ENCODE measurements at regions not wholly inside any gene's neighbourhood (a gene's known extent, or its start where the extent isn't known, plus 50 kb on each side); places are given as distances from the start of the nearest gene placed in this dataset.

DNA sequence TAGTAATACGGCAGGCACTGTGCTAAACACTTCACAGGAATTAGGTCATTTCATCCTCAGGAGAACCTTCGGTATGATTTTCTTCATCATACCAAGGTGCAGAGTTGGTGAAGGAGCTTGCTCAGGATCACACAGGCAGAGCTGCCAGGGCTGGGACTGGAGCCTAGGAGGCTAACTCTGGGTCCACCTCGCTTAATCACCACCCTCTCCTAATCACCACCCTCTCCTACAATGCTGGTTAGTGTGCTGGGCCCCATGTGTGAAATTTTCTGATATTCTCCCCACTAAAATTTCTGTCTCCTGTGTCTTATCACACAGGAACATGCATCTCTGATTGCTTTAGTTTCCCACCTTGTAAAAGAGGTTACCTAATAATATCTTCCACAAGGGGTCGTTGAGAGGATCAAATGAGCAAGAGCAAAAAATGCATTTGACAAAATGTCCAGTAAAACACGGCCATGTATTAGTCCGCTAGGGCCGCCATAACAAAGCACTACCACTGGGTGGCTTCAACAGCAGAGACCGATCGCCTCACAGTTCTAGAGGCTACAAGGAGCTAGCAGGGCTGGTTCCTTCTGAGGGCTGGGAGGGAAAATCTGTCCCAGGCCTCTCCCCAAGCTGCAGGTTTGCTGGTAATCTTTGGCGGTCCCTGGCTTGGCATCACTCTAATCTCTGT, 128.2 kb upstream of the NFIB start:
- in situ Hi-C loops (cut with MboI; ENCODE audit: low sequenced_read_pairs): loop anchor here (25.0 kb wide), 2 partner anchors 1030 to 1405 kb away; no protein-coding TSS in a partner anchor

DNA sequence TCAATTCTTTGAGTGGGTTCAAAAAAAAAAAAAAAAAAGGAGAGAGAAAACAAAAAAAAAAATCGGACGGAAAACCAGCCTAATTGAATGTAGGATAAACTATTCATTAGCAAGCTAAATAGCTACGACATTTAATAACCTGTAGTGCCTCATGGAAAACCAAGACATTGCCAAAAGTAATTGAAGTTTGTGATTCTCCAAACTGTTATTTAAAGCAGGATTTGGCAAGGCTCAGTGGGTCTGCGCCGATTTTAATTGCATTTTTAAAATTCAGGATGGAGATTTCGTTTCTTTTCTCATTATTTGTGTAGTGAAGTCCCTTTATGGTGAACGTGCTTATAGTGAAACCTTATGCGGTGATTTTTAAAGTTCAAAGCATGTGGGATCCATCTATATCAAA, 127.2 kb upstream of the NFIB start:
- Histone ChIP-seq H3K4me1 (peaks cover 8% of the 10 kb centered on the region), H3K9me3 (no peaks in the 10 kb centered on the region), H3K36me3 (replicated peaks) (no peaks in the 10 kb centered on the region), H3K27me3 (ENCODE audit: low read depth) (no peaks in the 10 kb centered on the region), H3K4me3 (no peak overlapping the region)
- in situ Hi-C loops (cut with MboI; ENCODE audit: low sequenced_read_pairs): loop anchor here (25.0 kb wide), 2 partner anchors 1029 to 1404 kb away; no protein-coding TSS in a partner anchor
- DNase-seq (ENCODE audit: low spot score in 2 of 2): no peak

More for the DNA sequence above, 128.2 kb upstream of the NFIB start:
- H3K4me3 ChIP-seq: no peak overlapping the region
- no peaks in the 10 kb centered on the region for H3K27me3 ChIP-seq (ENCODE audit: low read depth)
- H3K9me3 ChIP-seq: no peaks in the 10 kb centered on the region
- H3K4me1 ChIP-seq: peaks cover 8% of the 10 kb centered on the region
- no peaks in the 10 kb centered on the region for H3K36me3 ChIP-seq (replicated peaks)
- peak; percentile 33 to 65 for DNase-seq (ENCODE audit: low spot score in 2 of 2)

DNA sequence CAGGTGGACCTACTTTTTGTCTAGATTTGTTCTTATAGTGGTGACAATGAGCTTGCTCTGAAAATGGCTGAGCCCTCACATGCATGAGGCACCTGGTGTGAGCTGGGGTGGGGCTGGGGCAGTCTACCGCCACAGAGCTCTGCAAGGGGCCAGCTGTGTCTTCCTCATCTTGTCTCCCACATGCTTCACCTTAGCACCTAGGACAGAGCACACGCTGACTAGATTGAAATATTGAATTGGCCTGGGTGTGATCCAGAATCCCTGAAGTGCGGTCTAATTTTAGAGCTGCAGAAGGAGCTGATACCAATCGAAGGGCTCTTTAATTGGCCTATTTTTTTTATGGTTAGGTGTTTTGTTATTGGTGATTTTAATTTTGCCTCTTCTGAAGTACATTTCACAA, 126.1 kb upstream of the NFIB start:
- peaks cover 8% of the 10 kb centered on the region for H3K4me1 ChIP-seq
- H3K4me3 ChIP-seq: no peak overlapping the region
- no peaks in the 10 kb centered on the region for H3K9me3 ChIP-seq
- DNase-seq (ENCODE audit: low spot score in 2 of 2): no peak
- in situ Hi-C loops (cut with MboI; ENCODE audit: low sequenced_read_pairs): loop anchor here (25.0 kb wide), 2 partner anchors 1028 to 1403 kb away; no protein-coding TSS in a partner anchor
- no peaks in the 10 kb centered on the region for H3K36me3 ChIP-seq (replicated peaks)
- H3K27me3 ChIP-seq (ENCODE audit: low read depth): no peaks in the 10 kb centered on the region

DNA sequence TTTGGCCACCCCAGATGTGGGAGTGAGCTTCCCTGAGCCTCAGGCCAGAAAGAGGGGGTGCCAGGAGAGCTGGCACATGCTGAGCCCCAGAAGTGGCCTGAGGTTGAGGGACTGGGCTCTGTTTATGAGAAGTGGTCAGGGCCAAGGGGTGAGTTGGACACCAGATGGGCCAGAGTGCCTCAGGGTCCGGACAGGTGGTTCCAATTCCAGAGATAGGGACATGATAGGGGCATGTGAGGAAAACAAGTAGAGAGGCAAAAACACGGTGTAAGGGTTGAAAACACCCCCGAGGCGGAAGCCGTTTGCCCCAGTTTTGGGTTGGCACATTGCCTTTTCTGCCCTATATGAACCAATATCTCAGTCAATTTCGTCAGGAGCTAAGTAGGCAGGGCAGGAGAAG, 125.6 kb upstream of the NFIB start:
- H3K27me3 ChIP-seq (ENCODE audit: low read depth): no peaks in the 10 kb centered on the region
- no peaks in the 10 kb centered on the region for H3K9me3 ChIP-seq
- peaks cover 8% of the 10 kb centered on the region for H3K4me1 ChIP-seq
- H3K36me3 ChIP-seq (replicated peaks): no peaks in the 10 kb centered on the region
- in situ Hi-C loops (cut with MboI; ENCODE audit: low sequenced_read_pairs): loop anchor here (25.0 kb wide), 2 partner anchors 1027 to 1402 kb away; no protein-coding TSS in a partner anchor
- no peak overlapping the region for H3K4me3 ChIP-seq
- DNase-seq (ENCODE audit: low spot score in 2 of 2): no peak

DNA sequence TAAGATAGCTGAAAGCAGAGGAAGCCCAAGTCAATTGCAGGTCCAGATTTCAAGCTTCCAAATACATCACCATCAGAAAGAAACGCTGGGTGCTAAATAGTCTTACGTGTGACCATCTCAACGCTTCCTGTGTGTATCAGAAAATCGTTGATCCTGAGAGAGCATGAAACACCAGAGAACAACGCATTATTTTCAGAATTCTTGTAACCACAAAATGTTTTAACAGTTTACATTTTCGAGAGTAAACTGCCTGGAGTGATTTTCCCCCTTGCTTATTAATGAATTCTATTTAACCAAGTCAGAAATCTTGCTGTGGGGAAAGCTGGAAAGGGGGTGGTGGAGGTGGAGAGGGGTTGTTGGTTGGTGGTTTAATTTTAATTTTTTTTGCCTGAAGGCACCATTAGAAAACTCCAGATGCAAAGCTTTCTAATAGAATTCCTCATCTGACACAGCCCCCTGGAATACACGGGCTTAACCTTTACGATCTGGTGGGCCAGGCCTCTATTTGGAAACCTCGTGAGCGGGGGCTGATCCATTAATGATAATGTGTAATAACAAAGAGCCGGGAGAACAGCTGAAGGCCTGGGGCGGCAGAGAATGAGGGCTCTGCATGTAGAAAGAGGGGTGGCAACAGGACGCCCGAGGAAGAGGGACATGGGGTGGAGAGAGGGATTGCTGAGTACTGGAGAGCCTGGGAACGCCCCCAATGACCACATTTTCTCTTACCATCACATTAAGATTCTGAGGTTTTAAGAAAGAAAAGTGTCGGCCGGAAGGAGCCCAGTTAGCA, 124.5 kb upstream of the NFIB start:
- Histone ChIP-seq H3K36me3 (replicated peaks) (no peaks in the 10 kb centered on the region), H3K4me1 (peaks cover 11% of the 10 kb centered on the region), H3K9me3 (no peaks in the 10 kb centered on the region), H3K27me3 (ENCODE audit: low read depth) (no peaks in the 10 kb centered on the region), H3K4me3 (no peak overlapping the region)
- no peak for DNase-seq (ENCODE audit: low spot score in 2 of 2)
- in situ Hi-C loops (cut with MboI; ENCODE audit: low sequenced_read_pairs): loop anchor here (25.0 kb wide), 2 partner anchors 1026 to 1401 kb away; no protein-coding TSS in a partner anchor

DNA sequence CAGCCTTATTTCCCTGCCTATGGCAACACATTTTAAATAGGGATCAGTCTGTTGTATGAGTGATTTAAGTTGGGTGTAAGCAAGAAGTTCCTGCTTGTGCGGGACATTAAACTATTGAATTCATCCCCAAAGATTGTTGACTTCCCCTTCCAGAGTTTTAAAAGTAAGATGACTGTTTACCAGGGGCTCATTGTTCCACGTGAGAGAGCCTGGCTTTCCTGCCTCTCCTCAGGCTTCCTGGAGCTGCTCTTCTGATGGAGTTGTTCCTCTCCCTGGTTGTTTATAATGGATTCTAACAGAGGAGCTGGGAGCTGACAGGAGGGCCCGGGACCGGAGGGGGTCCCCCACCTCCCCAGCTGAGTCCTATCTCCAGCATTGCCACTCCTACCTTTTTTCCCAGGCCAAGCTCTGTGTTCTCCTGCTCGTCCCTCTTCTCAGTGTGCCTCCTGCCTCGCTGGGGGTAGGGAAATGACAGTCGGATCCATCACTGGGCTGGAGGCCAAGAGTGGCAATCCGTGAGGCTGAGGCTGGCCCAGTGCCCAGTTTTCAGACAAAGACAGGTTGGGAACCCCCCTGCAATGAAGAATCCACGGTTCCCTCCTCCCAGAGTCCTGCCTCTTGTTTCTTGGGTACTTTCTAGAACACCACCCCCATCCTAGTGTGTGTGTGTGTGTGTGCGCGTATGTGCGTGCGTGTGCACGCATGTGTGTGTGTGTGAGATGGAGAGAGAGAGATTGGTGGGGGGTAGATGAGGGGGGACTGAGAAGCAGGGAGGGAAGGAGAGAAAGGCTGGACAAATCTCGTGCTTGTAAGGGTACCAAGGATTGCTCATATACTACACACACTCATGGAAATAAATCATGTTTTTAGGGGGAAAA, 123.7 kb upstream of the NFIB start:
- in situ Hi-C loops (cut with MboI; ENCODE audit: low sequenced_read_pairs): loop anchor here (25.0 kb wide), 2 partner anchors 1025 to 1400 kb away; no protein-coding TSS in a partner anchor
- Histone ChIP-seq H3K27me3 (ENCODE audit: low read depth) (no peaks in the 10 kb centered on the region), H3K4me1 (peaks cover 13% of the 10 kb centered on the region), H3K4me3 (no peak overlapping the region), H3K9me3 (no peaks in the 10 kb centered on the region), H3K36me3 (replicated peaks) (no peaks in the 10 kb centered on the region)
- DNase-seq (ENCODE audit: low spot score in 2 of 2): peak in 1 of 2 experiments; percentile 48

DNA sequence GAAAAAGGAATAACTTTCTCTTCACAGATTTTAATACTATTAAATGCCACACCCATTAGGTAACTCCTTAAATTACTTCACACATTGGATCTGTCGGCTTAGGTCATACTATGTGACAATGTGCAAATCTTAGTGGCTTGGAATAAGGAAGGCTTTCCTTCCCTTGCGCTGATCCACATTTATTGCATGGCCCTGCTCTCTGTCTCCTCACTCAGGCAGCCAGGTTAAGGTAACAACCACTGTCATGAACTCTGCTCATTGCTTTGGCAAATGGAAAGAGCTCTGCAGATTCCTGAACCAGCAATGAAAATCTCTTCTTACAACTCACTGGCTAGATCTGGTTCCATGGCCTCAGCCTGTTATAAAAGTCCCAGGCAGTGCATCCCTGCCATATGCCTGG, 121.9 kb upstream of the NFIB start:
- Histone ChIP-seq H3K4me3 (no peak overlapping the region), H3K4me1 (peaks cover 13% of the 10 kb centered on the region), H3K36me3 (replicated peaks) (no peaks in the 10 kb centered on the region), H3K27me3 (ENCODE audit: low read depth) (no peaks in the 10 kb centered on the region), H3K9me3 (no peaks in the 10 kb centered on the region)
- in situ Hi-C loops (cut with MboI; ENCODE audit: low sequenced_read_pairs): loop anchor here (25.0 kb wide), 2 partner anchors 1024 to 1399 kb away; no protein-coding TSS in a partner anchor
- no peak for DNase-seq (ENCODE audit: low spot score in 2 of 2)

DNA sequence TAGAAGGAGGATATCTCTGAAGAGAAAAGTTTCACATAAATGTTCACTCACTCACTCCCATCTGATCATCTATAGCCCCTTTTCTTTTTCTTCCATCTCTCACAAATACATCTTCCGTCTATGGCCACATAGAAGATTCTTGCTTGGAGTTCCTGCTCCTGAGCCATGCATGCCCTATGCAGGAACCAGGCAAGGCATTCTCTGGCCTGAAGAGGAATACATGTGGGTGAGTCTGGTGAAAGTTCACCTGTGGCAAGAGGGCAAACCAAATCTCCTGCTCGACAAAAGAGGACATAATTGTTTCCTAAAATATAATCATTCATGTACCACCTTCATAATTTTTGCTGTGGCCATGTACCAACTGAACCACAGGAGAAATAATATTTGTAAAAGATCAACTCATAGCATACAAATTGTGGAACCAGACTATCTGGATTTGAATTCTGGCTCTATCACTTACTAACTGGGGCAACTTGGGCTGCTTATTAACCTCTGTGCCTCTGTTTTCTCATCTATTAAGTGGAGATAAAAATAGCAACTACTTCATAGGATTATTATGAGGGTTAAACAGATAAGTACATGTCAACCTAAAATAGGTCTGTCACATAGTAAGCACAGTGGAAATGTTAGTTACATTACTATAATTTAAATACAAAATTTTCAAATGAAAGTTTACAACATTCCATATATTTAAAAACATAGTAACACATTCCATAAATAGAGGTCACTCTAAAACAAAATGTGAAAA, 121.2 kb upstream of the NFIB start:
- H3K36me3 ChIP-seq (replicated peaks): no peaks in the 10 kb centered on the region
- no peak for DNase-seq (ENCODE audit: low spot score in 2 of 2)
- H3K27me3 ChIP-seq (ENCODE audit: low read depth): no peaks in the 10 kb centered on the region
- no peak overlapping the region for H3K4me3 ChIP-seq
- in situ Hi-C loops (cut with MboI; ENCODE audit: low sequenced_read_pairs): loop anchor here (25.0 kb wide), 2 partner anchors 1023 to 1398 kb away; no protein-coding TSS in a partner anchor
- H3K4me1 ChIP-seq: peaks cover 7% of the 10 kb centered on the region
- H3K9me3 ChIP-seq: no peaks in the 10 kb centered on the region

DNA sequence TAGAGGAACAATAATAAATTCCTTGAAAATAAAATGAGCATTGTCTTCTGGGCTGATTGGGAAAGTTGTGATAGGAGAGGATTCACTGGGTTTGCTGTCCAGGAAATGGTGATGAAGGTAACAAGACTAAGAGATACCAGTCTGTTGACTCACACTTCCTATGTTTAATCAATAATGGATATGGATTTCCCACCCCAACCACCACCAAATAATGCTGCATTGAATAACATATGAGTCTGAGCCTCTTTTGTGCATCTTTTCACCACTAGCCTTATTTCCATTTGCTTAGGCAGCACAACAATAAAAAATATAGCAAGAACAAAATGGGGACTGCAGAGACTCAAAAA, 120.2 kb upstream of the NFIB start:
- no peaks in the 10 kb centered on the region for H3K27me3 ChIP-seq (ENCODE audit: low read depth)
- peaks cover 5% of the 10 kb centered on the region for H3K4me1 ChIP-seq
- H3K36me3 ChIP-seq (replicated peaks): no peaks in the 10 kb centered on the region
- in situ Hi-C loops (cut with MboI; ENCODE audit: low sequenced_read_pairs): loop anchor here (25.0 kb wide), 2 partner anchors 1022 to 1397 kb away; no protein-coding TSS in a partner anchor
- DNase-seq (ENCODE audit: low spot score in 2 of 2): no peak
- H3K4me3 ChIP-seq: no peak overlapping the region
- no peaks in the 10 kb centered on the region for H3K9me3 ChIP-seq

DNA sequence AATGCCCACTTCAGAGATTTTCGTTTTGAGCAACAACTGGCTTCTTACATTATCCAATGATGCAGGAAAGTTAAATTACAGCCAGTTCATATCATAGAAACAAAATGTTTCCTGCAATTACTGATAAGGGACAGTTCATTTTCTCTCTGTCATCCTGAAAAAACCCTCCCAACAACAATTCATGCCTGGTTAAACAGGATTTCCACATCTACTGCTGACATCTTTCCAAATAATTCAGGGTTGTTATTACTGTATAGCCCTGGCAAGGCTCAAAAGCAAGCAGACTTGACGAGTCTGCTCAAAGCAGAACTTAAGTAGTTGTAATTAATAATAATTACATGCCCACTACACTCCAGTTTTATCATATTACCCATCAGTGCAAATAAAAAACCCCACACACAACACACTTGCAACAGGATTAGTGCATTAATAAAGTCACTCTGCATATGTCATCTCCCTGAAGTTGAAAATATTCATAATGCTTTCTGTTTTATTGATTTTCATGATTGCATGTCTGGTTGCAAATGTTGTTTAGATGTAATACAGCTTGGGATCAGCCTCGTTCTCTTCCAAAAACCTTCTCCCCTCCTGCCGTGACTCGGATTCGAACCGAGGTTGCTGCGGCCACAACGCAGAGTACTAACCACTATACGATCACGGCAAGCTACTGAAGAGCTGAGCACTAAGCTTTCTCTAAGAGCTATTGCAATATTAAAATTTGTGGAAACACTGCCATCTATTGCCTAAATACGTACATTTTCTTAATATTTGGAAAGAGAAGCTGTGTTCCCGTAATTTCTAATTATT, 119.6 kb upstream of the NFIB start:
- peak; percentile 66 to 68 for DNase-seq (ENCODE audit: low spot score in 2 of 2)
- no peaks in the 10 kb centered on the region for H3K9me3 ChIP-seq
- in situ Hi-C loops (cut with MboI; ENCODE audit: low sequenced_read_pairs): loop anchor here (25.0 kb wide), 2 partner anchors 1021 to 1396 kb away; no protein-coding TSS in a partner anchor
- H3K36me3 ChIP-seq (replicated peaks): no peaks in the 10 kb centered on the region
- no peak overlapping the region for H3K4me3 ChIP-seq
- H3K4me1 ChIP-seq: peaks cover 6% of the 10 kb centered on the region
- H3K27me3 ChIP-seq (ENCODE audit: low read depth): no peaks in the 10 kb centered on the region

DNA sequence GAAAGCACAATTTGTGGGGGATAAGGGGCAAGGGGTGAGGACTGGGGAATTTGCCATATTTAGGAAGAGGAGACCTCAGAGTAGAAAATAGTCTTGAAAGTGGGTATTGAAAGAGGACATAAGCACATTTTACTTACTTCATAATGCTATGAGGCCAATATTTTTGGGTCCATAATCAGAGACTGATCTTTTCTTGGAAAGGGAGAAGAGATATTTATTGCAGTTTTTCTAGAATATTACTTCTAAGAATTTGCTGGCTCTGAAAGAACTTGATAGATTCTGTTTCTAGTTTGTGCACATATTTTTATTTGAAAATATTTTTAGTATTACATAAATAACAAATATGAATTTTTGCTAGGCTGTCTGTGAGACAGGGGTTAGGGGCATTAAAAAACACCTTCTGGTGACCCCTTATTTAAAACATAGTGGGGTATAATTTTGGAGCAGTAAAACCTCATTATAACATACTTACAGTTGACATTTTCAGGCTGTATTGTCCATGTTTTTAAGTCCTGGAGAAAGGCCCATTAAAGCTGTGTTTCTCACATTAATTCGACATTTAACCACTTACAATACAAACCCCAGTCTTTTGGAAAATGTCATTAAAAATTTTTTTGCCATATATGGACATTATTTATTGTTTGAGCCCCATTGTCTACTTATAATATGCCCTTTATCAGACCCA, 118.9 kb upstream of the NFIB start:
- Histone ChIP-seq H3K9me3 (no peaks in the 10 kb centered on the region), H3K4me1 (peaks cover 9% of the 10 kb centered on the region), H3K36me3 (replicated peaks) (no peaks in the 10 kb centered on the region), H3K4me3 (no peak overlapping the region), H3K27me3 (ENCODE audit: low read depth) (no peaks in the 10 kb centered on the region)
- in situ Hi-C loops (cut with MboI; ENCODE audit: low sequenced_read_pairs): loop anchor here (25.0 kb wide), 2 partner anchors 1021 to 1396 kb away; no protein-coding TSS in a partner anchor
- DNase-seq (ENCODE audit: low spot score in 2 of 2): no peak

Data from HAP-1 (cell line).